ENCODE measurements at regions not wholly inside any gene's neighbourhood (a gene's known extent, or its start where the extent isn't known, plus 50 kb on each side); places are given as distances from the start of the nearest gene placed in this dataset.

DNA sequence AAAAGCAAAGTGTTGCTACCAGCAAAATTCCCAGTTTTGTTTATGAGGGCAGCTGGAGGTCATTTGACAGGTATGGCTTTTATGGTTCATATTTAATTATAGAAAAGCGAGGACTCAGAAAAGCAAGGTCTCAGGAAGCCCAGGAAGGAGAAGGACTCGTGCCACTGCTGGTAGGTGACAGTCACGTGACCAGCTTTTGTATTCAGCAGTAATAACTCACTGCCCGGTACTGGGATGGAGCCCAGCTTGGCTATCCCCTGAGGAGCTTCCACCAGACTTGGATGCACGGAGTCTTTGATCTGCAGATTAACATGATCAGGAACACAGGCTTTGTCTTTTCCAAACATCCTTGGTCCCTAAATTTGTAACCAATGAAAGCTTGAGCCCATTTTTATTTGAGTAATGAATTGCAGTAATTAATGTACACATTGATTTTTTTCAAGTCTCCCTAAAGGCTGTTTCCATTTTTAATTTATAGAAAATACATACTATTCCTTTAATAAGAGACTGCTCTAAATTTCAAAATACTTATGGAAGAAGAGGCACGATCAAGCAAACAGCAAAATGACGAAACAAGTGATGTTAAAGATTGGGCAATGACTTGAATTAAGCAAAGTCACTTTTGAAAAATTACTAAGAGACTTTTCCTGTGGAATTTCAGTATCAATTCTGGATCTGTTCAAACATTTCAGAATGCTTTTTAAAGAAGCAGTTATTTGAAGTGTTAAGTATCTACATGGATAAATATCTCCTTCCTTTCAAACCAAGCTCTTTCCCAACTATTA, 251.7 kb upstream of the HNRNPA3 start:
- no peak overlapping the region for H3K4me3 Mint-ChIP-seq
- H3K9me3 Mint-ChIP-seq, result peaks cover 0 to 2% (median 0%) of the 10 kb centered on the region in 3 donors
- no peaks in the 10 kb centered on the region for H3K36me3 Mint-ChIP-seq
- no peaks in the 10 kb centered on the region for H3K4me1 Mint-ChIP-seq
- H3K27me3 Mint-ChIP-seq, result peaks cover 11% of the 10 kb centered on the region
- H3K27ac Mint-ChIP-seq, result no peak overlapping the region

DNA sequence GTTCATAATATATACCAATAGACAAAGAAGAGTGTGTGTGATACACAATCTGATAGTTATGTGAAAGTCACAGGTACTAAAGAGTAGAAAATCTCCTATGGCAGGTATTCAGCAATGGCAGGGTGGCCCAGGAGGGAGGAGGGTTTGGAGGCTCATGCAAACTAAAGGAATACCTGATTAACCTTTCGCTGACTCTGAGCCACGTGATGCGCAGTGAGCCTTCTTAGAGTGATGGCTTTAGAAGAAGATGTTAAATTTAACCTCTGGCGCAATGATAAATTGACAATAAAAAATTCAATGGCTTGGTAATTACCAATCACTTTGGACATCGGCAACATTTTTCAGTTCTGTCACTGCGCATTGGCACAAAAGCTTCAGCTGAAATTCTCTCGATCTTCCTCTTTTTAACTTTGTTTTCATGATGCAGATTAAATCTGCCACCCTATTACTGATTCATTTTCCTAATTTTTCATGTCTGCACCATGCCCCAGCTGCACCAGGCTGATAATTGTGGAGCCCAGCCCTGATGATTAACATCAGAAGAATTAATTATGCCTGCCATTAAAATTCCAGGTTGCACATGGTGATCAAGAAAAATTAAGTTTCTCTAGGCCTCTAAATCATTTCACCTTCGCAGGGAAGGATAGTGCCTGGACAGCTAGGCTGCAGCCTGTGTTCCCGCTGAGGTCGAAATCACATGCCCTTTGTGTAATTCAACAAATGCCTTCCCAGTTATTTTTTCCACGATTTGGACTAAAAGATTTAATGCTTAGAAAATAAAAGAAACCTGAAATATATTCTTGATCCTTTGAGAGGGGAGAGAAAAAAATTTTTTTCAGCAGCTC, 250.6 kb upstream of the HNRNPA3 start:
- Mint-ChIP-seq H3K27me3 (peaks cover 11% of the 10 kb centered on the region), H3K36me3 (no peaks in the 10 kb centered on the region), H3K4me3 (no peak overlapping the region), H3K27ac (no peak overlapping the region), H3K9me3 (peaks cover 0 to 2% (median 0%) of the 10 kb centered on the region in 3 donors), H3K4me1 (no peaks in the 10 kb centered on the region)

DNA sequence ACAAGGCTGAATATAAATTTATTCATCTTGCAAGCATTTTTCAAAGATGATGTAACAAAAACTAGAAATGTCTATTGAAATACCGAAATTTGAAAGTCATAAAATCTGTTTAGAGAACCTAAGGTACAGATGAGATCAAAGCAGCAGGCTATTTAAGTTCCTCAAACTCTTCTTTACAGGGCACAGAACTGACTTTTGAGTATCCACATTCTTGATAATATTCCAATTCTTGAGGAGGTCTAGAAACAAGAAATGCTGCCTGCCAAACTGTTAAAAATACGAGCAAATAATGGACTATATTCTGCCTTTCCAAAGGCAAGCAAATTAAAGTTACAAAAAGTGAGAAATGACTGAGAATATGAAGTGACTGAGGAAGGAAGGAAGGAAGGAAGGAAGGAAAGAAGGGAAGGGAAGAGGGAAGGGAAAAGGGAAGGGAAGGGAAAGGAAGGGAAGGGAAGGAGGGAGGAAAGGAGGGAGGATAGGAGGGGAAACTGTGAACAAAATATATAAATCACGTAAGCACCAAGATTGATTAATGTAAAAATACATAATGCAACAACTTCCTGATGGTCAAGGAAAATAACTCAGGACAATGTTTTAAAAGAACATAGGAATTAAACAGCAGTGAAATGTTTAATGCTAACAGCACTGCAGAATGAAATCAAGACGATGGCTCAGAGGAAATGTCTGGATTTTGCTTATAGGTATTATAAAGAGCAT, 248.9 kb upstream of the HNRNPA3 start:
- peaks cover 11% of the 10 kb centered on the region for H3K27me3 Mint-ChIP-seq
- H3K9me3 Mint-ChIP-seq, result peaks cover 0 to 2% (median 0%) of the 10 kb centered on the region in 3 donors

DNA sequence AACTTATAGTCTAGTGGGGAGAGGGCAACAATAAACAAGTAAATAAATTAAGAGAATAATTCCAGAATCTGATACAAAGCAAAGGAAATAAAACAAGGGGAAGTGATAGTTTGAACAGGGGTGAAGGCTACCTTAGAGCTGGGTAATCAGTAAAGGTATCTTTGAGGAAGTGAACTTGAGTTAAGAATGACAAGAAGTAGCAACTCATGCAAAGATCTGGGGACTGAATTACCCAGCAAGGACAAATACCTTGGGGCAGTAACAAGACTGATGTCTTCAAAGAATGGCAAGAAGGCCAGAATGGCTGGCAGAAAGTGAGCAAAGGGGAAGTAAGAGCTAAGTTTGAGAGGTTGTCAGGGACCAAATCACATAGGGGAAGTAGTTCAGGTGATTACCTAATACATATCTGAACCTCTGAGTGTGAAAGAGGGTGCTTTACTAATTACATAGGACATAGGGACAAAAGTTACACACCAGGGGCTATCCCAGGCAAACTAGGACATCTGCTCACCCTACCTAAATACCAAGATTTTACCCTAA, 244.6 kb upstream of the HNRNPA3 start:
- no peak overlapping the region for H3K27ac Mint-ChIP-seq
- H3K36me3 Mint-ChIP-seq, result no peaks in the 10 kb centered on the region
- H3K27me3 Mint-ChIP-seq, result peaks cover 9% of the 10 kb centered on the region
- no peak overlapping the region for H3K4me3 Mint-ChIP-seq
- H3K9me3 Mint-ChIP-seq, result no peaks in the 10 kb centered on the region
- H3K4me1 Mint-ChIP-seq, result peaks cover 0 to under 1% (median 0%) of the 10 kb centered on the region in 3 donors

More for the DNA sequence above, 248.9 kb upstream of the HNRNPA3 start:
- Mint-ChIP-seq H3K4me3 (no peak overlapping the region), H3K27ac (no peak overlapping the region), H3K36me3 (no peaks in the 10 kb centered on the region), H3K4me1 (no peaks in the 10 kb centered on the region)

DNA sequence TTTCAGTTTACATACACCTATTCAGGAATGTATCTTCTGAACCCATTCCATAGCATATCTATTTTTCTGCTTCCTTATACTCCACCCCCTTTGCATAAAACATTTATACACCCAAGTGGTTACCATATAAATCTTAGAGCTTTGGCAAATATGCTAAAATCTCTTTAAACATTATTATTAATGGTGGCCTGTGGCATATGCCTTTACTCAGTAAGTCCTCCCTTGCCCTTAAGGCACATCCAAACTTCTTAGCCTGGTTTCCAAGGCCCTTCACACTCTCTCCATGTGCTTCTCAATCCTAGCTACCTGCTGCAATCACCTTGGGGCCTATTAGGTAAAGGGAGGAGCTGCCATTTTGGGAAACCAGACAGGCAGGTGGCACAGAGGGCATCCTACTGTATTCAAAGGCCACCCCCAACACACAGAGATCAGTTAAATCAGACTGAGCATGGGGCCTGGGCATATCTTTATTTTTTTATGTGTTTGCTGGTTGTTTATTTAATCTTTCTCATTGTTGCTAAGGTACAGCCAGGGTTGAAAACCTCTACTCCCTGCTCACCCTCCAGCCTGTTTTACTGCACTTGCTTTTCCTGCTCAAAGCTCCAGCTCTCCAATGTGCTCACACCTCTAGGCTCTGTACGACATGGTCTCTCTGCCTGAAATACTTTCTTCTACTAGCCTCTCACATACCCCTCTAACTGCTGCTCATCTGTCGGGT, 242.8 kb upstream of the HNRNPA3 start:
- H3K4me1 Mint-ChIP-seq, result peaks cover 0 to 3% (median 0%) of the 10 kb centered on the region in 3 donors
- peaks cover 8% of the 10 kb centered on the region for H3K27me3 Mint-ChIP-seq
- no peak overlapping the region for H3K4me3 Mint-ChIP-seq
- H3K36me3 Mint-ChIP-seq, result no peaks in the 10 kb centered on the region
- no peaks in the 10 kb centered on the region for H3K9me3 Mint-ChIP-seq
- H3K27ac Mint-ChIP-seq, result no peak overlapping the region

DNA sequence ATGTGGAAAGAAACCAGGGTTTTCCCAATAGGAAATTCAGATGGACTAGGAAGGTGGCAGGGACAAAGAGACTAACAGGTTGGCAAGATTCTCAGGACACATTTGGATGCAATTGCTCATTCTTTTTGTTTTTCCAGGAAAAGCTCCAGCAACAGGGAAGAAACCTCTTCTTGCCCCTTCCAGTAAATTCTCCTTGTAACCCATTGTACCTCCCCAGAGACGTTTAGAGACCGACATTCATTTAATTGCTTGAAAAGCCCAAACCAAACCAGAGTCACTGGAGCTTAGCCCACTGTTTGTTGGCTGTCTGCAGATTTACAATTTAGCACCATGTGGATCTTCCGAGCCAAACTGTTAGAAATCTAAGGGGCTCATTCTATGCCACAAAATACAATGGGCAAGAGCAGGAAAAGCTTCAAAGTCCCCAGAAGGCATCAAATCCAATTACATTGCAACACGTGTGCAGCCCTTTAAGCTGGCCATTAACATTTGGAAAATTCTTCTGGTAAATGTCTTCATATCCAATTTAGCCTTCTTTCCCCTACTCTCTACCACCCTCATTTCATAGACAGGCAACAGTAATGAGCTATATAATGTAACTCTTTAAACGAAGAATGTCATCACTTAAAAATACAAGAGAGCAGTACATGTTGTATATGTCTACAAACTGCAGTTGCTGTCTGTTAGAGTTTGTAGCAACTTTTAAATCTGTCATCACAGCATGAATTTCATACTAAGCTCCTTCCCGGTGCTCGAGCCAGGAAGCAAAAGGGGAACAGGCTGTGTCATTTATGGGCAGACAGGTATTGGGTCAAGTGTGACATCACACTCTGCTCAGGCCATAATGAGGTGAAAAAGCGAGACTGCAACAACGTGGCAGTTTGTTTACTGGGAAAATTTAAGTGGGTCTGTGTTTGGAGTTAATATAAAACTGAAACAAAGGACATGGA, 235.6 kb upstream of the HNRNPA3 start:
- H3K27me3 Mint-ChIP-seq, result peaks cover 2% of the 10 kb centered on the region
- peaks cover 0 to 3% (median 0%) of the 10 kb centered on the region in 3 donors for H3K4me1 Mint-ChIP-seq
- H3K9me3 Mint-ChIP-seq, result no peaks in the 10 kb centered on the region
- no peak overlapping the region for H3K4me3 Mint-ChIP-seq
- no peaks in the 10 kb centered on the region for H3K36me3 Mint-ChIP-seq
- H3K27ac Mint-ChIP-seq, result no peak overlapping the region

GRCh38 chr2:176978921-176979320, 233.7 kb upstream of the HNRNPA3 start:
- no peaks in the 10 kb centered on the region for H3K4me1 Mint-ChIP-seq
- no peaks in the 10 kb centered on the region for H3K36me3 Mint-ChIP-seq
- no peak overlapping the region for H3K27ac Mint-ChIP-seq
- no peaks in the 10 kb centered on the region for H3K9me3 Mint-ChIP-seq
- H3K4me3 Mint-ChIP-seq, result no peak overlapping the region
- peaks cover 2% of the 10 kb centered on the region for H3K27me3 Mint-ChIP-seq

GRCh38 chr2:176979981-176980710, 232.4 kb upstream of the HNRNPA3 start:
- no peaks in the 10 kb centered on the region for H3K36me3 Mint-ChIP-seq
- H3K4me3 Mint-ChIP-seq, result no peak overlapping the region
- H3K27me3 Mint-ChIP-seq, result peaks cover 2% of the 10 kb centered on the region
- no peaks in the 10 kb centered on the region for H3K4me1 Mint-ChIP-seq
- no peaks in the 10 kb centered on the region for H3K9me3 Mint-ChIP-seq
- H3K27ac Mint-ChIP-seq, result no peak overlapping the region

DNA sequence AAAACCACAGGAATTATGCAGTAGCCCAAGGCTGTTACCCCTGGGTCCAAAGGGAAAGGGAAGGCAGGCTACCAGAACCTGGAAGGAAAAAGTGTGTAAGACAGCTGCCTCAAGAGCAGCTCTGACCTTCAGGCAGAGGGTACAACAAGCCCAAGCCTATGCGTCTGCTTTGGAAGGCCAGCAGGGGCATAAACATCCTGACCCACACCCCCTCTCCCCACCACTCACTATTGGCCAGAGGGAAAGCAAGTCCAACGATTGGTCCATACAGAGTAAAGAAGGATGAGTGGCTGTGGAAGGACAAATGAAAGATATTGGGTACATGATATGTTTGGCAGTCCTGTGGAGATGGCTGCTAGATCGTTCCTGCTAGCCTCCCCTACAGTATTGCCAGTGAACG, 227.6 kb upstream of the HNRNPA3 start:
- peaks cover 7% of the 10 kb centered on the region for H3K27me3 Mint-ChIP-seq
- no peaks in the 10 kb centered on the region for H3K4me1 Mint-ChIP-seq

GRCh38 chr2:176985871-176986270, 226.7 kb upstream of the HNRNPA3 start:
- no peaks in the 10 kb centered on the region for H3K9me3 Mint-ChIP-seq
- no peaks in the 10 kb centered on the region for H3K4me1 Mint-ChIP-seq
- no peak overlapping the region for H3K27ac Mint-ChIP-seq
- H3K36me3 Mint-ChIP-seq, result no peaks in the 10 kb centered on the region
- no peak overlapping the region for H3K4me3 Mint-ChIP-seq
- H3K27me3 Mint-ChIP-seq, result peaks cover 10% of the 10 kb centered on the region

More for the DNA sequence above, 227.6 kb upstream of the HNRNPA3 start:
- Mint-ChIP-seq H3K36me3 (no peaks in the 10 kb centered on the region), H3K4me3 (no peak overlapping the region), H3K27ac (no peak overlapping the region), H3K9me3 (no peaks in the 10 kb centered on the region)

GRCh38 chr2:176986487-176986886, 226.1 kb upstream of the HNRNPA3 start:
- H3K9me3 Mint-ChIP-seq, result no peaks in the 10 kb centered on the region
- no peaks in the 10 kb centered on the region for H3K4me1 Mint-ChIP-seq
- H3K27me3 Mint-ChIP-seq, result peaks cover 13% of the 10 kb centered on the region
- H3K27ac Mint-ChIP-seq, result no peak overlapping the region
- H3K36me3 Mint-ChIP-seq, result no peaks in the 10 kb centered on the region
- H3K4me3 Mint-ChIP-seq, result no peak overlapping the region

- Mint-ChIP-seq H3K9me3 (peaks cover 0 to 3% (median 0%) of the 10 kb centered on the region in 3 donors), H3K27me3 (peaks cover 13% of the 10 kb centered on the region), H3K4me1 (no peaks in the 10 kb centered on the region), H3K27ac (no peak overlapping the region), H3K36me3 (no peaks in the 10 kb centered on the region), H3K4me3 (no peak overlapping the region)
Measured at GRCh38 chr2:176991411-176991810, 221.2 kb upstream of the HNRNPA3 start.

All from IgD-negative memory B cell (primary cell).